ENCODE measurements at regions not wholly inside any gene's neighbourhood (a gene's known extent, or its start where the extent isn't known, plus 50 kb on each side); places are given as distances from the start of the nearest gene placed in this dataset.

DNA sequence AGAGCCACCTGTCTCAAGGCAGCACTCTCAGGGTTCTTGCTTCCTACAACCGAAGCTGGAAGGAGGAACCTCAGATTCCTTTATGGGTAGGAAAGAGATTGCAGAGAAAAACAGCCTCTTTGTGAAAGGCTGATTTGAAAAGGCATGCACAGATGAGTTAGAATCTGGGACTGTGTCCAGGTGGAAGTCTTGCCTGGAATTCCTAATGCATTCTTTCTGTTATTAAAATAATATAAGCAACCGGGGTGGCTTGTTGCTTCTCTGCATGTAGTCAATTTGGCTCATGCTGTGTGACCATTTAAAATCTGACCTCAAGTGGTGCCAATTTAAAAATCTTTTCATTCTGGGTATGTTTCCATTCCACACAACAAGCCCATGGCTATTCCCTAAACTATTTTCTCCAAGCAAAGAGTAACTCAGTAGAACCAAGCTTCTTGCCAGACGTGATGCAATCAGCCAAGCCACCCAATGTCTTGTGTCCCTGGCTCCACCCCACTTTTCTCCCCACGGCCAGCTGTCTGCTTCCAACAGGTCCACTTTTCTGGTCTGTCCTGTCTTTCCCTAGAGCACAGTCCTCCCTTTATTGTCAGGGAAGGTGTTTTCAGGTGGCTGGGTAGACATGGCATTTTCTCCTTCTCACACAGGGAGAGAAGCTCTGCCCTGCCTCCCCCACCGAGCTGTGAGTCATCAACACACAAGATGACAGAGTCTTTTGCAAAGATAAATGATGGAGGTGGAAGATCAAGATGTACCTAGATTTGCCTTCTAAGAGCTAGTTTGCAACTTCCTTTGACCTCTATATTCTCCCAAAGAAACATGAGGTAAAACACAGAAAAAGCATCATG, 394.3 kb downstream of the FOXO1 start:
- peak; percentile 51 for DNase-seq (ENCODE audit: low spot score)
- TF ChIP-seq, protein P1, sequence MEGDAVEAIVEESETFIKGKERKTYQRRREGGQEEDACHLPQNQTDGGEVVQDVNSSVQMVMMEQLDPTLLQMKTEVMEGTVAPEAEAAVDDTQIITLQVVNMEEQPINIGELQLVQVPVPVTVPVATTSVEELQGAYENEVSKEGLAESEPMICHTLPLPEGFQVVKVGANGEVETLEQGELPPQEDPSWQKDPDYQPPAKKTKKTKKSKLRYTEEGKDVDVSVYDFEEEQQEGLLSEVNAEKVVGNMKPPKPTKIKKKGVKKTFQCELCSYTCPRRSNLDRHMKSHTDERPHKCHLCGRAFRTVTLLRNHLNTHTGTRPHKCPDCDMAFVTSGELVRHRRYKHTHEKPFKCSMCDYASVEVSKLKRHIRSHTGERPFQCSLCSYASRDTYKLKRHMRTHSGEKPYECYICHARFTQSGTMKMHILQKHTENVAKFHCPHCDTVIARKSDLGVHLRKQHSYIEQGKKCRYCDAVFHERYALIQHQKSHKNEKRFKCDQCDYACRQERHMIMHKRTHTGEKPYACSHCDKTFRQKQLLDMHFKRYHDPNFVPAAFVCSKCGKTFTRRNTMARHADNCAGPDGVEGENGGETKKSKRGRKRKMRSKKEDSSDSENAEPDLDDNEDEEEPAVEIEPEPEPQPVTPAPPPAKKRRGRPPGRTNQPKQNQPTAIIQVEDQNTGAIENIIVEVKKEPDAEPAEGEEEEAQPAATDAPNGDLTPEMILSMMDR (conservative IDR thresholded peaks at IDR 0.05; ENCODE audit: low read depth): no peak
- peak overlapping the region; percentile 93 for H3K27ac ChIP-seq
- ChIA-PET POLR2A (ENCODE audit: low non-redundant PET) (no interaction called here), CTCF (no interaction called here)

DNA sequence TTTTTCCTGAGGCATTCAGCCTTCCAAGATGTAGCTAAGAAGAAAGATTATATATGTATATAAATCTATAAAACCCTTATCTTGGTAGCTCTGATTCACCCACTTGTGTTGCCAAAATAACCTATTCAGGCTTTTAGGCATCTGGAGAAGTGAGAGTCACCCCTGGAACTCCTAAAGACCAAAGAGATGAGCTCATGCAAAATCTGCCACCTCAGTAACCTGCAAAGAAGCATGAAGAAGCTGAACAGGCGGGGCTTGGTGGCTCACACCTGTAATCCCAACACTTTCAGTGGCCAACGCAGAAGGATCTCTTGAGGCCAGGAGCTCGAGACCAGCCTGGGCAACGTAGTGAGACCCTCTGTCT, 393.7 kb downstream of the FOXO1 start:
- TF ChIP-seq, protein P1 (conservative IDR thresholded peaks at IDR 0.05; ENCODE audit: low read depth): no peak
- H3K27ac ChIP-seq: peak overlapping the region; percentile 93
- POLR2A ChIA-PET (ENCODE audit: low non-redundant PET): no interaction called here
- DNase-seq (ENCODE audit: low spot score): peak; percentile 34
- CTCF ChIA-PET: no interaction called here

DNA sequence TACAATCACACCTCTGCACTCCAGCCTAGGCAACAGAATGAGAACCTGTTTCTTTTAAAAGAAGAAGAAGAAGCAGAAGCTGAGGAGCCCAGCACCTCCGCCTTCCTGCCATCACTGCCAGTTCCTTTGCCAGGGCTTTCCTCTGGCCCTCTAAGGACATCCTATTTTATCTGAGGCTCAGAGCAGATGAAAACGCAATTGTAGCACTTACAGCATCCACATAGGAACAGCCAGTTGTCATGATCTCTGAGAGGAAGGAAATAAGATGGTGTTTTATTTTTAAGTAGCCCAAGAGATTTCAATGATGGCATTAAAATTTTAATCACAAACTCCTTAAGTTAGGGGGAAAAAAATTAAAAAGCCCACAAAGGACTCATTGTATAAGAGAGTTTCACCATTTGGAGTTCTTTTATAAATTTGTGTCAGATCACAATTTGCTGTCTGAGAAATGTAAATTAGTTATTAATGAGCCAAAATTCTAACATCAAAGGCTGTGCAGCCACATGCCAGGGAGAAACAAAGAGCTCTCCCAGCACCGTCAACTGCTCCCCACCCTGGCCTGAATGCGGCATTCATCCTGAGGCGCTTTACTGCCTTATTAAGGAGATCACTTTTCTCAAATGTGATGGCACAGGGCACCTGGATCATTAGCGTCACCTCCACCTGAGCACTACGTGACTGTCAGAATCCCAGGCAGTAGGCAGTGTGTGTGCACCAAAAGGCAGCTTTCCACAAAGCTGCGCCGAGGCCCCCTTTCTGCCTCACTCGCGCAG, 393.0 kb downstream of the FOXO1 start:
- ChIA-PET POLR2A (ENCODE audit: low non-redundant PET) (no interaction called here), CTCF (no interaction called here)
- no peak for DNase-seq (ENCODE audit: low spot score)
- TF ChIP-seq, protein P1 (conservative IDR thresholded peaks at IDR 0.05; ENCODE audit: low read depth): no peak
- H3K27ac ChIP-seq: peak overlapping the region; percentile 93

DNA sequence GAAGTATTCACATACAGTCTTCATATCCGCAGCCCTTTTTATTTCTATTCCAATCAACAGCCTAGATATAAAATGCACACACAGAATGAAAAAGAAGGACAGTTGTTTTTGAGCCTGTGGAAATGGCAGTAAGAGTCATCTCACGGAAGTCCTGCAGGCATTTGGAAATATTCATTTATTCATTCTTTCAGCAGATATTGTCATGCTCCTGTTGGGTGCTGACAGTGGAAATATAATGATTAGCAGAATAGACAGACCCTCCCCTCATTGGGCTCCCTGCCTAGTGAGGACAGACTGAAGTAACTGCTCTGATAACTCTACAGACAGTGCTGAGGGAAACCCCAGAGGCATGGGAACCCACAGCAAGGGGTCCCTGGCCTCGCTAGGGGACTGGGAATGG, 392.3 kb downstream of the FOXO1 start:
- CTCF ChIA-PET: no interaction called here
- peak overlapping the region; percentile 93; the same call in 1 of the 2 replicates for H3K27ac ChIP-seq
- no peak for DNase-seq (ENCODE audit: low spot score)
- TF ChIP-seq, protein P1 (conservative IDR thresholded peaks at IDR 0.05; ENCODE audit: low read depth): no peak
- POLR2A ChIA-PET (ENCODE audit: low non-redundant PET): no interaction called here

DNA sequence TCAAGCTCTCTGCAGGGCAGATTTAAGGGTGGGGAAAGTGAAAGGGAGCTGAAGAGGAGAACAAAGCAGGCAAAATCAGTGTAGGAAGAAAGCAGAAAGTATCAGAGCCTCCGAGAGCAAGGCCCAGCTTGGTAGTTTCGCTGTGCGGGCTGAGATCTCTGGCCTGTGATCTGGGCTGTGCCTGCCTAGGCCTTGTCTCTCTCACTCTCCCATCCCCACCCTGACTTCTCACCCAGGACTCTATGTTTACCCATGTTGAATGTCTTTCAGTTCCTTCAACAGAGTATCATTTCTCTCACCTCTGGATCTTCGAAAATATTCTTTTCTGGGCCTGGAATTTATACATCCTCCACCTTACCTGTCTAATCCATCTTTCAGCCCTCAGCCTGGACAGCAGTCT, 391.3 kb downstream of the FOXO1 start:
- POLR2A ChIA-PET (ENCODE audit: low non-redundant PET): no interaction called here
- TF ChIP-seq, protein P1 (conservative IDR thresholded peaks at IDR 0.05; ENCODE audit: low read depth): no peak
- CTCF ChIA-PET: no interaction called here
- no peak for DNase-seq (ENCODE audit: low spot score)
- H3K27ac ChIP-seq: no peak overlapping the region

DNA sequence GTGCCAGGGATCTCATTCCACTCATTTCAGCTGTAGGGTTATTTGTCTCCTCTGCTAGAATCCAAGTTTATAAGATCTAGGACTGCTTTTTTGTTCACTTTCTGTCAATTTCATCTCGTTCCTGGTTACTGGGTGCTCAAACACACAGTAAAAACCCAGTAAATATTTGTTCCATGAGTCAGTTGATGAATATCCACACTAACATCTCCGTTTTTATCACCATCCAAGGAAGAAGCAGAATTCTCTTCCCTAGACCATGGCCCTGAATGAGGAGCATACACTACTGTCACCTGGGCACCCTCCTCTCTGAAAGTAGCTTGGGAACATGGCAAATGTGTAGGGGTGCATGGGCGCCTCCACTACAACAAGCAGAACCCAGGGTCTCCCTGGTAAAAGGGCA, 390.8 kb downstream of the FOXO1 start:
- peak; percentile 26 for DNase-seq (ENCODE audit: low spot score)
- H3K27ac ChIP-seq: no peak overlapping the region
- TF ChIP-seq, protein P1 (conservative IDR thresholded peaks at IDR 0.05; ENCODE audit: low read depth): no peak
- ChIA-PET CTCF (no interaction called here), POLR2A (ENCODE audit: low non-redundant PET) (no interaction called here)

Data from RWPE1 (cell line).